ENCODE measurements at regions not wholly inside any gene's neighbourhood (a gene's known extent, or its start where the extent isn't known, plus 50 kb on each side); places are given as distances from the start of the nearest gene placed in this dataset.

- TF ChIP-seq EZH2 (IDR thresholded peaks at IDR 0.05; ENCODE audit: low read depth, low read length, severe bottlenecking) (no peak), CTCF (IDR thresholded peaks at IDR 0.05; ENCODE audit: control extremely low read depth in 1 of 3, insufficient read depth in 1 of 3, low read depth in 1 of 3, low read length in 3 of 3) (no peak), POLR2AphosphoS5 (IDR thresholded peaks at IDR 0.05; ENCODE audit: low read depth, low read length) (no peak), YY1 (IDR thresholded peaks at IDR 0.05; ENCODE audit: low read depth, low read length) (no peak), BRCA1 (IDR thresholded peaks at IDR 0.05; ENCODE audit: low read depth, low read length) (no peak), EP300 (IDR thresholded peaks at IDR 0.05; ENCODE audit: borderline replicate concordance in 1 of 2, low read depth in 2 of 2, low read length in 2 of 2) (no peak)
Measured at GRCh38 chr16:79540825-79541595, 59.5 kb downstream of the MAF start.

Measured in H1 (cell line).